ENCODE measurements at regions not wholly inside any gene's neighbourhood (a gene's known extent, or its start where the extent isn't known, plus 50 kb on each side); places are given as distances from the start of the nearest gene placed in this dataset.

- TF ChIP-seq TAF1 (IDR thresholded peaks at IDR 0.05; ENCODE audit: low read depth, low read length) (no peak), POLR2AphosphoS5 (IDR thresholded peaks at IDR 0.05; ENCODE audit: low read depth, low read length) (no peak)
Measured at GRCh38 chr5:96146675-96147074, 185.0 kb upstream of the ELL2 start.

Data from H1 (cell line).